ENCODE measurements at regions not wholly inside any gene's neighbourhood (a gene's known extent, or its start where the extent isn't known, plus 50 kb on each side); places are given as distances from the start of the nearest gene placed in this dataset.

DNA sequence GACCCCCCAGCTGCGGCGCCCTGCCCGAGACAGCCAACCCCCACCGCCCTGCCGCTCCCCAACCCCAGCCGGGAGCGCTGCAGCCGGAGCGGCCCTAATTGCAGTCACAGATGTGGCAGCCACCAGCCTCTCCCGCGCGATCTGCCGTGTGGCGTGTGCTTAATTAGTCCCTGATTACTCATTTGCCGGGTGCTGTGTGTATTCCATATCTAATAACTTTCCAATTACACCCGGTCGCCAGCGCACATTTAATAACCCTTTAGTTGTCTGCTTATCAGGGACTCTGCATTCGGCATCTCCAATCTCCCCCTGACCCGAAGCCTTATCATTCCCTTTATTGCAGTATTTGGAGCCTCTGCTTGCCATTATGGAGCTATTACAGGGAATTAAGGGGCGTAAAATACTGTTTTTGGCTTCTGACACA lies 236.7 kb upstream of the CIBAR2 start:
- H4K8ac ChIP-seq (ENCODE audit: low read depth in 2 of 2, low read length in 2 of 2): no peak overlapping the region
- no peaks in the 10 kb centered on the region for H3K36me3 ChIP-seq (ENCODE audit: control insufficient read depth, insufficient read depth, low read length)
- H2BK20ac ChIP-seq (ENCODE audit: low read depth, low read length): no peak overlapping the region
- H3K4me1 ChIP-seq (ENCODE audit: control insufficient read depth, insufficient read depth, low read length): peaks cover 14% of the 10 kb centered on the region
- H2BK120ac ChIP-seq (ENCODE audit: low read depth, low read length): no peak overlapping the region
- H3K4me3 ChIP-seq (ENCODE audit: insufficient read depth, low read depth, low read length): no peak overlapping the region
- H3K4ac ChIP-seq (ENCODE audit: low read depth, low read length): no peak overlapping the region
- no peak overlapping the region for H2AFZ ChIP-seq (replicated peaks; ENCODE audit: low read length, poor library complexity)
- peaks cover 34 to 61% of the 10 kb centered on the region in 2 experiments for H3K79me1 ChIP-seq (ENCODE audit: low read depth in 1 of 2, low read length in 2 of 2)
- H3K23ac ChIP-seq (ENCODE audit: low read depth, low read length): no peak overlapping the region
- no peak overlapping the region for H3K27ac ChIP-seq (ENCODE audit: insufficient read depth, low read length)
- H3K4me2 ChIP-seq (ENCODE audit: low read depth, low read length): no peak overlapping the region
- H2AK5ac ChIP-seq (ENCODE audit: low read depth, low read length): no peak overlapping the region
- in situ Hi-C loops (cut with MboI; ENCODE audit: low sequenced_read_pairs): no loop called here
- H3K18ac ChIP-seq (ENCODE audit: low read depth, low read length): no peak overlapping the region
- H3K56ac ChIP-seq (ENCODE audit: extremely low read depth, insufficient read depth, low read length): no peak overlapping the region
- dilution Hi-C loops (cut with HindIII; ENCODE audit: low sequenced_read_pairs, unreplicated experiment): no loop called here
- H2AK9ac ChIP-seq (replicated peaks; ENCODE audit: low read depth, low read length, poor library complexity): no peak overlapping the region
- H4K20me1 ChIP-seq (ENCODE audit: insufficient read depth, low read length): peaks cover 96% of the 10 kb centered on the region
- no TSS peak for BruUV-seq (replicated peaks)
- no peak for ATAC-seq (ENCODE audit: low read depth)
- WGBS, 2 experiments (ENCODE audit: extremely low coverage in 2 of 2, insufficient read length in 1 of 2): 96% methylated on average over 8 of the region's 21 CpGs; no CpG with 5 or more reads in 1 of the 2 experiments
- TF ChIP-seq MXI1 (IDR thresholded peaks at IDR 0.05; ENCODE audit: borderline replicate concordance, low read depth, low read length): no peak
- no peak for TF ChIP-seq NFE2L2 (IDR thresholded peaks at IDR 0.05; ENCODE audit: low read depth, low read length)
- TF ChIP-seq RAD21 (IDR thresholded peaks at IDR 0.05; ENCODE audit: low read length): no peak
- no peak for TF ChIP-seq RFX5 (IDR thresholded peaks at IDR 0.05; ENCODE audit: low read depth, low read length)
- TF ChIP-seq, protein P1, sequence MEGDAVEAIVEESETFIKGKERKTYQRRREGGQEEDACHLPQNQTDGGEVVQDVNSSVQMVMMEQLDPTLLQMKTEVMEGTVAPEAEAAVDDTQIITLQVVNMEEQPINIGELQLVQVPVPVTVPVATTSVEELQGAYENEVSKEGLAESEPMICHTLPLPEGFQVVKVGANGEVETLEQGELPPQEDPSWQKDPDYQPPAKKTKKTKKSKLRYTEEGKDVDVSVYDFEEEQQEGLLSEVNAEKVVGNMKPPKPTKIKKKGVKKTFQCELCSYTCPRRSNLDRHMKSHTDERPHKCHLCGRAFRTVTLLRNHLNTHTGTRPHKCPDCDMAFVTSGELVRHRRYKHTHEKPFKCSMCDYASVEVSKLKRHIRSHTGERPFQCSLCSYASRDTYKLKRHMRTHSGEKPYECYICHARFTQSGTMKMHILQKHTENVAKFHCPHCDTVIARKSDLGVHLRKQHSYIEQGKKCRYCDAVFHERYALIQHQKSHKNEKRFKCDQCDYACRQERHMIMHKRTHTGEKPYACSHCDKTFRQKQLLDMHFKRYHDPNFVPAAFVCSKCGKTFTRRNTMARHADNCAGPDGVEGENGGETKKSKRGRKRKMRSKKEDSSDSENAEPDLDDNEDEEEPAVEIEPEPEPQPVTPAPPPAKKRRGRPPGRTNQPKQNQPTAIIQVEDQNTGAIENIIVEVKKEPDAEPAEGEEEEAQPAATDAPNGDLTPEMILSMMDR (conservative IDR thresholded peaks at IDR 0.05; ENCODE audit: low read depth, low read length): no peak
- TF ChIP-seq RCOR1 (IDR thresholded peaks at IDR 0.05; ENCODE audit: insufficient replicate concordance, low read length): no peak
- TF ChIP-seq, protein P2, sequence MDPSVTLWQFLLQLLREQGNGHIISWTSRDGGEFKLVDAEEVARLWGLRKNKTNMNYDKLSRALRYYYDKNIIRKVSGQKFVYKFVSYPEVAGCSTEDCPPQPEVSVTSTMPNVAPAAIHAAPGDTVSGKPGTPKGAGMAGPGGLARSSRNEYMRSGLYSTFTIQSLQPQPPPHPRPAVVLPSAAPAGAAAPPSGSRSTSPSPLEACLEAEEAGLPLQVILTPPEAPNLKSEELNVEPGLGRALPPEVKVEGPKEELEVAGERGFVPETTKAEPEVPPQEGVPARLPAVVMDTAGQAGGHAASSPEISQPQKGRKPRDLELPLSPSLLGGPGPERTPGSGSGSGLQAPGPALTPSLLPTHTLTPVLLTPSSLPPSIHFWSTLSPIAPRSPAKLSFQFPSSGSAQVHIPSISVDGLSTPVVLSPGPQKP (IDR thresholded peaks at IDR 0.05; ENCODE audit: borderline replicate concordance, low read depth, low read length): no peak
- TF ChIP-seq POLR2A (IDR thresholded peaks at IDR 0.05; ENCODE audit: low read depth, low read length): no peak
- TF ChIP-seq BHLHE40 (IDR thresholded peaks at IDR 0.05; ENCODE audit: low read depth, low read length): no peak
- TF ChIP-seq, protein P3, sequence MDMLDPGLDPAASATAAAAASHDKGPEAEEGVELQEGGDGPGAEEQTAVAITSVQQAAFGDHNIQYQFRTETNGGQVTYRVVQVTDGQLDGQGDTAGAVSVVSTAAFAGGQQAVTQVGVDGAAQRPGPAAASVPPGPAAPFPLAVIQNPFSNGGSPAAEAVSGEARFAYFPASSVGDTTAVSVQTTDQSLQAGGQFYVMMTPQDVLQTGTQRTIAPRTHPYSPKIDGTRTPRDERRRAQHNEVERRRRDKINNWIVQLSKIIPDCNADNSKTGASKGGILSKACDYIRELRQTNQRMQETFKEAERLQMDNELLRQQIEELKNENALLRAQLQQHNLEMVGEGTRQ (IDR thresholded peaks at IDR 0.05; ENCODE audit: low read depth, low read length): no peak
- TF ChIP-seq FOS (IDR thresholded peaks at IDR 0.05; ENCODE audit: low read depth, low read length): no peak
- TF ChIP-seq SMC3 (IDR thresholded peaks at IDR 0.05; ENCODE audit: low read depth, low read length): no peak
- no peak for TF ChIP-seq CEBPB (IDR thresholded peaks at IDR 0.05; ENCODE audit: low read depth, low read length)
- TF ChIP-seq MAFK (IDR thresholded peaks at IDR 0.05; ENCODE audit: low read depth, low read length): no peak
- no peak for TF ChIP-seq MAZ (IDR thresholded peaks at IDR 0.05; ENCODE audit: borderline replicate concordance, low read depth, low read length)
- no peak for TF ChIP-seq CHD1 (IDR thresholded peaks at IDR 0.05; ENCODE audit: low read depth, low read length)
- intact Hi-C loops (cut with micrococcal nuclease): no loop called here
- ChIA-PET POLR2A (ENCODE audit: unreplicated experiment) (no interaction called here), CTCF (no interaction called here)
- H3K9me3 ChIP-seq (ENCODE audit: control insufficient read depth, insufficient read depth, low read length): 0 out of 2 replicates have a peak, but pooled peaks cover 3% of the 10 kb centered on the region
- no peak overlapping the region for H2BK15ac ChIP-seq (ENCODE audit: low read depth, low read length)
- H4K91ac ChIP-seq (ENCODE audit: insufficient read depth, low read depth, low read length): no peak overlapping the region
- no peak overlapping the region for H4K5ac ChIP-seq (ENCODE audit: low read depth, low read length)
- DNase-seq: no peak
- H3K14ac ChIP-seq (replicated peaks; ENCODE audit: low read depth, low read length): no peak overlapping the region
- no peaks in the 10 kb centered on the region for H3K27me3 ChIP-seq (ENCODE audit: control insufficient read depth, insufficient read depth, low read length)
- H3K9ac ChIP-seq (ENCODE audit: low read depth, low read length): no peak overlapping the region
- peaks cover 17% of the 10 kb centered on the region for H3K9me1 ChIP-seq (ENCODE audit: insufficient read depth, low read length)
- no peak overlapping the region for H2BK5ac ChIP-seq (ENCODE audit: low read depth, low read length, poor library complexity, severe bottlenecking)

Data from IMR-90 (cell line).